ENCODE measurements at regions not wholly inside any gene's neighbourhood (a gene's known extent, or its start where the extent isn't known, plus 50 kb on each side); places are given as distances from the start of the nearest gene placed in this dataset.
"Not testable (repeated sequence)": the region's sequence is repeated elsewhere in the genome, so short reads cannot be mapped to it uniquely, and the experiment has no call there.

DNA sequence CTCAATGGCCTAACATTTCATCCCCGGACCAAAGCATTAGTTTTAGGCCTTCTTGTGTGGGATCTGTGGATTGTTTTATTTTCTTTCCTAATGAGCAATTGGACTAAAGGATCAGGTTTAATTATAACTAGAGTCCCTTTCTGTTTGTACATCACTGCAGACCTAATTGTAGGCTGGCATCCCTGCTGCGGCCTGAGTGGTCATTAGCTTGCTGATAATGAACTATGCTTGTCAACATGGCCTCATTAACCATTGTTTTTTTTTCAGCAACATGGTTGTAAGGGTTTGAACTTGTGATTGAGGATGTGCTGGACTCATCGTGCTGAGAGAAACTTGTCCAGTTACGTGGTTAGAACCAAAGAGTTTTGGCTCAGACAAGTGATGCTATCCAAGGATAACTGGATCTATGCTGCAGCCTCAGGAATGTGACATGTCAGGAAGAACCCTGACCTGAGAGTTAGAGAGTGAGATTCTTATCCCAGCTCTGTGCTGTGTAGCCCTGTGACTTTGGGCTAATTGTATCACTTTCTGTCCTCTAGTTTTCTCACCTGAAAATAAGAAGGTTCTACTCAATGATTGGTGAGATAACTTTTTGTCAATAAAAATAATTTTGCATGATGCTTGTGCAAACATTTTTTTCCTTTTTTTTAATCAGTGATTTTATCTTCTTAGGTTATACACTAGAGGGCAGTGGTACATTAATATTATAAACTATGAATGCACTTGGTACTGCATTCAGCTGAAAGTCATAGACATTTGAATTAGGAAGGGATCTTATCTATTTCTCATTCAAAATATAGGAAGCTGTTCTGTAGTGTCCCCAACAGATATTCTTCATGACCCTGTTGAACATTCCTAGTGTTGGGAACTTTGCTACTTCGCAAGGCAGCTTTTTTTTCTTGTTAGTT lies 140.9 kb downstream of the RNF144B start:
- DNase-seq (ENCODE audit: low read depth) = no peak

DNA sequence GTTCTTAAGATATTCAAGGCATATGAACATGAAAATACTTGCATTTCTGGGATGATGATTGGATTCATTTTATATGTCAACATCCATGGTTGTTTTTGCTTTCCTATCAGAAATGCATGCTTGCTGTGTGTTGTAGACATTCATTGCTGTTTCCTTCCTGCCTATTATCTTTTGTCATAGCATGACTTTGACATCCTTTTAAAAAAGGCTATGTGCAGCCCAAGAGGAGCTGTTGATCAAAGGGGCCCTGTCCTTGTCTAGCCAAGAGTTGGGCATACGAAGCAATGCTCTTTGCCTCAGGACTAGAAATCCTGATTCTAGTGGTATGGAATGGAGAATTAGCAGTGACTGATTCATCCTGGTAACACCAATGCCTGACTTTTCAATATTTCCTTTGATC lies 143.1 kb downstream of the RNF144B start:
- no peak for DNase-seq (ENCODE audit: low read depth)

DNA sequence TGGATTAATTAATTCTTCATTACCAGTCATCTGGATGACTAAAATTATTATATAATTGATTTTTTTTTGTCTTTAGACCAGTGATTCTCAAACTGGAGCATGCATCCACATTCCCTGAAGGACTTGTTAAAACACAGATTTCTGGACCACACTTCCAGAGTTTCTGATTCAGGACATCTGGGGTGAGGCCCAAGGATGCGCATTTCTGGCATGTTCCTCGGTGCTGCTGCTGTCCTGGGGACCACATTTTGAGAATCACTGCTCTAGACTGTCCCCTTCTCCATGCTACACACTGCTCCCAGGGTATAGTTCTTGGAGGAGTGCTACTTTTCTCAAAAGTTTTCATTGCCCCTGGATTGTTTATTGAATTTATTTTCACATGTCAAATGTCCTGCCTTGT lies 145.0 kb downstream of the RNF144B start:
- DNase-seq (ENCODE audit: low read depth) = no peak

DNA sequence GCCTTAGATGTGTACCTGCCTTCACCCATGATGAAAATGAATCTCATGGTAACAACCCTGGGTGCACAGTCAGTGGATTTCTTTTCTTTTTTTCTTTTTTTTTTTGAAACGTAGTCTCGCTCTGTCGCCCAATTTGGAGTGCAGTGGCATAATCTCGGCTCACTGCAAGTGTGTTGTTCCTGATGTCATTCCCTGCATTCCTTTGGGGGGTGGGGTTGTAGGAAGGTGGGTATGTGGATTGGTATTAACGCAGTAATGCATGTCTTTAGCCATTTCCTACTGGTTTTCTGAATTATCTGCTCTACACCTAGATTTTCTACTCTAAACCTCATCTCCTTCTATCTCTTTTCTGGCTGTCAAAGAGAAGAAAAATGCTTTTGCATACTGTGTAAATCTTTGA lies 146.6 kb downstream of the RNF144B start:
- no peak for DNase-seq (ENCODE audit: low read depth)

DNA sequence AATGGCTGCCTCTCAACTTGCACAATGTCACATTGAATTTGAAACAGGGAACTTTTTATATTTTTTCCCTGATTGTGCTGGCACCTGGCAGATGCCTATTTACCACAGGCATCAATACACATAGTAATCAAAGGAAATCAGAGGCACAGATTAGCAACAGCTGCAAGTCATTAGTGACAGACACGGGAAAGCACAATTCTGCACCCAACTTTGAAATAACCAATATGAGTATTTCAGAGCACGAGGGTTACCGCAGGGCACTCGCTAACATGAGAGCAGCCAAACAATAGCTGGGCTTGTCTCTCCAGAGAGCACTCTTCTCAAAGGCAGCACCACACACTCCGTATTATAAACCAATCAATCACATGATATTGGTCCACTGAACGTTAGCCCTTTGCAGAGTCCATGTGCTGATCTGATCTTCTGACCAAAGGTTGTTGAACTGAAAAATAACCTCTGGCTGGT lies 149.5 kb downstream of the RNF144B start:
- DNase-seq (ENCODE audit: low read depth) = no peak

DNA sequence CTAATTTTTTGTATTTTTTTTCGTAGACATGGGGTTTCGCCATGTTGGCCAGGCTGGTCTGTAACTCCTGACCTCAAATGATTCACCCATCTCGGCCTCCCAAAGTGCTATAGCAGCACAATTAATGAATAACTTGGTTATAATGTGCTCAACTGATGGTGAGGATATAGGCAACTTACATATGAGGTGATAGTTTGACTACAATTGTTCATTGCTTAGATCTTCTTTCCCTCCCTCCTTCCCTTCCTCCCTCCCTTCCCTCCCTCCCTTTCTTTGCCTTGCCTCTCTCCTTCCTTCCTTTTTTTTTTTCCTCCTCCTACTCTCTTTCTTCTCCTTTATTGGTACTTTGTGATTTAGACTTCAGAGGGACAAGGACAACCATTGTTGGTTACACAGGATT lies 151.2 kb downstream of the RNF144B start:
- DNase-seq (ENCODE audit: low read depth) = no peak

DNA sequence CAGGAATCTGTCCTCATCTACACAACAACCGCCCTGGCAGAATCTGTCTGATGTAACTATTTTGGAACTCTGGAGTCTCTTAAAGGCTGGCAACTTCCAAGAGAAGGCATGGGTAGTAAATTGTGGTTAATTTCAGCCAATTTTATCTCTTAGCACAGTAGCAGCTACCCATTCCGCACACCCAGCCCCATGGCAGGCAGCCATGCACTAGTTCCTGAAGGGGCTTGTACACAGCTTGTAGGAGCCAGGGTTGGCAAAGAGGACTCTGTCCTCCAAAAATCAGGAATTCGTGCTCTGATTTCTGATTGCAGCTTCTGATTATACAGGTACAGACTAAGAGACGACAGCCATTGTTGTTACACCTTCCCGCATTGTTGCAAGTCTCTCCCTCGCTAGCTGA lies 155.9 kb downstream of the RNF144B start:
- DNase-seq (ENCODE audit: low read depth) = no peak

DNA sequence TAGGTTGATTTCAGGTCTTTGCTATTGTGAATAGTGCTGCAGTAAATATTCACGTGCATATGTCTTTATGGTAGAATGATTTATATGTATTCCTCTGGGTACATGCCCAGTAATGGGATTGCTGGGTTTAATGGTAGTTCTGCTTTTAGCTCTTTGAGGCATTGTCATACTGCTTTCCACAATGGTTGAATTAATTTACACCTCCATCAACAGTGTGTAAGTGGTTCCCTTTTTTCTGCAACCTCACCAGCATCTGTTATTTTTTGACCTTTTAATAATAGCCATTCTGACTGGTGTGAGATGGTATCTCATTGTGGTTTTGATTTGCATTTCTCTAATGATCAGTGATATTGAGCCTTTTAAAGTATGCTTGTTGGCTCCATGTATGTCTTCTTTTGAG lies 158.0 kb downstream of the RNF144B start:
- not testable (repeated sequence) for DNase-seq (ENCODE audit: low read depth)

DNA sequence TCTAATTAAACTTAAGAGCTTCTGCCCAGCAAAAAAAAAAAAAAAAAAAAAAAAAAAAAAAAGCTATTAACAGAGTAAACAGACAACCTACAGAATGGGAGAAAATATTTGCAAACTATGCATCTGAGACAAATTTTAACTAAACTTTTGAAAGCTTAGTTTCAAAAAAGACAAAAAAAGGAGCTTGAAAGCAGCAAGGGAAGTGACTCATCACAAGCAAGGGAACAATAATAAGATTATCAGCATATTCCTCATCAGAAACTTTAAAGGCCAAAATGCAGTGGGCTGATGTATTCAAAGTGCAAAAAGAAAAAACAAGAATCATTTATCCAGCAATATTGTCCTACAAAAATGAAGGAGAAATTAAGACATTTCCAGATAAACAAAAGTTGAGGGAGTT lies 158.6 kb downstream of the RNF144B start:
- DNase-seq (ENCODE audit: low read depth) = no peak

DNA sequence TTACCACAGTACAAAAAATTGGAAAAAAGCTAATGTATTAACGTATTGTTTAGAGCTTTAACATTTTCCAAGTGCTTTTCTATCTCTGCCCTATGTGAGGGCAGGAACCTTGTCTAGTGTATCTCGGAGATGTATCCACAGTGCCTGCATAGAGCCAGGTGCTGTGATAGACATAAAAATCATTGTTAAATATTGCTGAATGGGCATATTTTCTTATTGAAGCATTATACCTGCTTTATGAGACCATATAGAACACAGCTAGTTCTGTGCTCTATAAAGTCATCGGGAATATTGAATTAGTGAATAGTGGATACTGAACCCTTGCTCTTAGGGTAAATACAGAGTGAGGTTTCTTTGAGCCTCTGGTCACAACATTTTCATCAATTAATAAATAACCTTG lies 163.0 kb downstream of the RNF144B start:
- no peak for DNase-seq (ENCODE audit: low read depth)

DNA sequence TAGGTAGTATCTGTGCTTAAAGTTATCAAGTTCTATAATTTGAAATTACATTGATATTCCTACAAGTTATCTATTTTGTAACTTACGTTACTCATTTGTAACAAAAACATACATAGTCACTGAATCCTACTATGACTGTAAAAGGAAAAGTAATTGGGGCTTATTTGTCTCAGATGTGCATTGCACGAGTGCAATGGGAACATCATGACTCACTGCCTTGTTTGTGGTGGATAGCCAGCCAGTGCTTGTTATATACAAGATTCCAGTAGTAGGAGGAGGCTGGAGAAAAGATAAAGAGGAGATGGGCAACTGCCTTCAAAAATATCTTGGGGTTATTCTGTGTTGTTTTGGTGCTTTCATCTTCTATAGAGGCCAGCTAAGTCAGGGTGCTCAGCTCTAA lies 164.1 kb downstream of the RNF144B start:
- DNase-seq (ENCODE audit: low read depth) = no peak

DNA sequence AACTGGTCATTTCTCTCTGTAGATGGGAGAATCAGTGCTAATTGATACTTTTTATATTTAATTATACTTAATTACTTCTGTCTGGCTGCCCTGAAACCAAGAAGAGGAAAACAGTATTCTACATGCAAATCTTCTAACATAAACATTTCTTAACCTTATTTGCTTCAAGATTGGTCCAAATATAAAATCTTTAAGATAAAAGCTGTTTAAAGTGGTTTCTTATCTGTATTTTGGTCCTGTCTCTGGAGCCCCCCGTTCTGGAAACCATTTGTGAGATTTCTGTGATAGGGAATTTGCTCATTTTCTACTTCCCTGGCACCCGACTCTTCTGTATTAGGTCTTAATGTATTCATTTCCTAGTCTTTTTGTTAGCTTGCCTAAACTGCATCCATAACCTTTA lies 168.6 kb downstream of the RNF144B start:
- no peak for DNase-seq (ENCODE audit: low read depth)

DNA sequence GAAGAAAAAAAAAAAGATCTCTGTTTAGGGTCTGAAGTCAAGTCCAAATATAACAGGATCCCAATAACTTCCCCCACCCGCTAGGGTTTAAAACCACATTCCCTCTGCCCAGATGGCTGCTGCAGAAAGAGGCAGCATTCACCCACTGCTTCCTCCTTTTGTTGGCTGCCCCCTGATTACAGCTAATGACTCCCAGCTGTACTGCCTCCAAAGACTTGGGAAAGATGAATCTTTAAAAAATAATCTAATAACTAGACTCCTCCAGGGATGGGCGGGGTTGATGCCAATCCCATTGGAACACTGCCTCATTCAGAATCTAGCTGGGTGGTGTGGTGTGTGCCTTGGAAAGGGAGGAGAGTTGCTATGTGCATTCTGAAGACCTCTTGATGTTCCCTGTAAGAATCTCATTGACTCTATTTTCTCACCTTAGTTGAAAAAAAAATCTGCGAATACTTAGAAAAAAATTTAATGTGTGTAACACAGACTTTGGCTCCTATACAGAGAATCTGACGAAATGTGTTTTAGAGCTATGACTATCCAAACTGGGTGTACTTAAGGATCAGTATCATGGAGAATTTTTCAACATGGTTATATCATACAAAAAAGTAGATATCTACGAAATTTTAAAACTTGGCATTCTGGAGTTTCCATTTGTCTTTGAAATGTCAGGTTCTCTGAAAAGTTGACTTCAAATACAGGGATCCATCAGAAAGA lies 174.0 kb downstream of the RNF144B start:
- DNase-seq (ENCODE audit: low read depth) = no peak

DNA sequence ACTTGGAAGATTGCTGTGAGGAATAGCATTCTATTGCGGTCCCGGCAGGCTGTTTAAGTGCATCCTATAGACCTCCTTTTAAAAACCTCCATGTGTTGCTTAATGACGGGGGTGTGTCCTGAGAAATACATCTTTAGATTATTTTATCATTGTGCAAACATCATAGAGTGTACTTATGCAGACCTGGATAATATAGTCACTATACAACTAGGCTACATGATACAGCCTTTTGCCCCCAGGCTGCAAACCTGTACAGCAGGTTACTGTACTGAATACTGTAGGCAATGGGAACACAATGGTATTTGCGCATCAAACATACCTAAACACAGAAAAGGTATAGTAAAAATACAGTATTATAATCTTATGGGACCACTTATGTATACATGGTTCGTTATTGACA lies 175.6 kb downstream of the RNF144B start:
- no peak for DNase-seq (ENCODE audit: low read depth)

DNA sequence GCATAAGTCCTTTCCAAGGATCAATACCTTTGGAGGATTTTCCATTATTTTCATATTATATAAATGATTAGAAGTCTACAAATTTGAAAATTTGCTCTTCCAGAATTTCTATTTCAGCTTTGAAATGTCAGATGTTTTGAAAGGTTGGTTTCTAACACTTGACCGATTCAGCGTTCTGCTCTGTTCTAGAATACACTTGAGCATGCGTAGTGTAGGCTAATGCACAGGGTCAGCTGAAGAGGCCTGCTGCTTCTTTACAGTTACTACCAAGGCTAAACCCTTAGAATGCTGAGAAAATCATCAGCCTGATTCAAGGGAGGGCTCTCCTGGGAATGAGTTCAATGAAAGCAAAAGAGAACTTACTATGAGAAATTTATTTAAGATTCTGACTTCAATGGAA lies 177.6 kb downstream of the RNF144B start:
- DNase-seq (ENCODE audit: low read depth) = no peak

DNA sequence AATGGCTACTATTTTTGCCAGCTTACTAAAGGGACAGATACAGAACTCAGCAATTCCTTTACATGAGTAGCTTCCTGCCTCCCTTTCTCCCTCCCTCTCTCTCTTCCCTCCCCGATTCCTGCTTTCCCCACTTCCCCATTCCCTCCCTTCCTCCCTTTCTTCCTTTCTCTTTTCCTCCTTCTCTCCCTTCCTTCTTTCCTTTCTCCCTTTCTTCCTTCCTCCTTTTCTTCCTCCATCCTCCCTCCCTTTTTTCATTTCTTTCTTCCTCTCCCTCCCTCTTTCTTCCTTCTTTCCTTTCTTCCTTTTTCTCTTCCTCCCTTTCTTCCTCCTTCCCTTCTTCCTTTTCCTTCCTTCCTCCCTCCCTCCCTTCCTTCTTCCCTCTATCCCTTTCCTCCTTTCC lies 178.1 kb downstream of the RNF144B start:
- no peak for DNase-seq (ENCODE audit: low read depth)

DNA sequence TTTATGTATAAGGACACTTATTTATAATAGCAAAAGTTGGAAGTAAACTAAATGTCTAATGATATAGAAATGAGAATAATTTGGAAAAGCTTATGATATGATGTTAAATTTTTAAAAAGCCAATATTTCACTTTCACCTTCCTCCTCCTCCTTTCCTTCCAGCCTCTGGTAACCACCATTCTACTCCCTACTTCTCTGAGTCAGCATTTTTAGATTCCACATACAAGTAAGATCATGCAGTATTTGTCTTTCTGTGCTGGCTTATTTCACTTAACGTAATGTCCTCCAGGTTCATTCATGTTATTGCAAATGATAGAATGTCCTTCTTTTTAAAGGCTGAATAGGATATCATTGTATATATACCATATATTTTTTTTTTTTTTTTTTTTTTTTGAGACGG lies 180.2 kb downstream of the RNF144B start:
- DNase-seq (ENCODE audit: low read depth) = no peak

DNA sequence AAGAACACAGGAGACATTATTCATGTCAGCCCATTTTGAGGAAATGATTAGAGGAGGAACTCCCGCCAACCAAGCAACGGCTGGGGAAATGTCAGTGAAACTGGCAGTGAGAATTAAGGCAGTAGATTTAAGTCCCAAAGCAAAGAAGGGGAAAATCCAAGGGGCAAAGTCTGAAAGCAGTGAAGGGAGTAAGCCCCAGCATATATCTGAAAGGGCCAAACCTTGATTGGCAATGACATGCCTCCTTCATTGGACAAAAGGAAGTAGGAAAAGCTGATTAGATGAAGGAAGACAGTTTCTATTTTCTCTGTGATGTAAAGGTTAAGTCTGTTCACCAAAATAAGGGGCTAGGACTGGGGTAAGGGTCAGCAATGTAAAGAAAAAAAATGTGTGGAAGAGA lies 190.3 kb downstream of the RNF144B start:
- DNase-seq (ENCODE audit: low read depth) = no peak

DNA sequence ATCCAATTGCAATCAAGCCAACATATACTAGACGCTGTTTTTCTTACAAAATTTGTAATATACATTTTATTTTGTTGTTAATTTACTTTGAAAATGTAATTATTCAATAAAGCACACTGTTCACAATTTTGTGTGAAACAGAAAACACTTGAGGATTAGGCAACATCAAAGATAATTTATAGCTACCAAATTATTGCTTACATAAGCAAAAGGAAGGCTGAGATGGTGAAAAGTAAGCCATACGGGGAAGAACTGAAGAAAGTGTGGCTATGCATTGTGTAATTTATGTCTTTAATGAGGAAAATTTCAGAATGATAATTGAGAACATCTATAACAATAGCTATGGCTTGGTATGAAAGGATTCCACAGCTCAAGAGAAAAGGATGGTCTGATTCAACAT lies 192.0 kb downstream of the RNF144B start:
- no peak for DNase-seq (ENCODE audit: low read depth)

DNA sequence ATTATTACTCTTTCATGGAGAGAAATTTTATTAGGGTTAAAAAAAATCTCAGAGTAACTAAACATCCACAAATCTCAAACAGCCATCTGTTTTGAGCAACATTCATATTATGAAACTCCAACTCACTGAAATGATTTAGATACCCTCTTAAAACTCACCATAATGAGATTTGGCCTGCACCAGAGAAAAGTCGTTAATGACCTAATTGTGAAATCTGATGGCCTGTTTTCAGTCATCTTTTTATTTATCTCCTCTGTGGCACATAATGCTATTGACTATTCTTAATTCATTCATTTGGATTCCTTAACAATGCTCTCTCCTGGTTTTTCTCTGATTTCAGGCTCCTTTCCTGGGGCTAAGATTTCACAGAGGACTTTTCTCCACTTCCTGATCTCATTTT lies 192.7 kb downstream of the RNF144B start:
- DNase-seq (ENCODE audit: low read depth) = no peak

DNA sequence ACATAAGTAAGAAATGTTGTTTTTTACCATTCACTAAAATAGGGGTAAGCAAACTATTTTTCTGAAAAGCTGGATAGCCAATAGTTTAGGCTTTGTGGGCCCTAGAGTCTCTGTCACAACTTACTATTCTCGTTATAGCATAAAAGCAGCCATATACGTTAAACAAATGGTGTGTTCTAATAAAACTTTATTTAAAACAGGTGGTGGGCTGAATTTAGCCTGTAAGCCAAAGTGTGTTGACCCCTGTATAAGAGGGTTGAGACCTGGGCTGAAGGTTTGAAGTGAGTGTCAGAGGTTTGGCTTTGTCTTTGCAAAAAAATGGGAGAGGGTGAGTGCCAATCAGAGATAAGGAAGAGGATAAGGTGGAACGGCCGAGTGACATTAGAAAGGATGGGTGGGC lies 197.2 kb downstream of the RNF144B start:
- no peak for DNase-seq (ENCODE audit: low read depth)

DNA sequence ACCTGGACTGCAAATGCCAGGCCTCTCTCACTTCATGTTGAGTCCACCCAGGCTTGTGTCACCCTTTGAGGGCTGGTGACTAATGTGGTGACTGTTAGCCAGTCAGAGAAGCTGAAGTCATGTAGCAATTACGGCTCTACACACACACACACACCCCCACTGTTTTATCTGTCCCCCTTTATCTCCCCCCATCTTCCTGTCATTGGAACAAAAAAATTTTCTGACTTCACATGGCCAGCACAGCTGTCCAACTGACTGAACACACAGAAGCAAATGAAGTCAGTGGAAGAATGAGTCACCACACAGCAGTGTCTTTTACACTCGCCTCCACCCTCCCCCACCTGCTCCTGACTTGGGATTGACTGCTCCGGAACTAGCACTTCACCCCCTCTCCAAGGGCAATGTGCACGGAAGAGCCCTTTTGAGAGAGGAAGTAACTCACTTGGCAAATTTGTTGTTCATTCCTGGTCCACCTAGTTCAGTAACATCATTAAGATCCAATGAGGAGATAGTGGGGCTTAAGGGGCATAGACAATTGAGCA lies 198.0 kb downstream of the RNF144B start:
- DNase-seq (ENCODE audit: low read depth) = no peak

DNA sequence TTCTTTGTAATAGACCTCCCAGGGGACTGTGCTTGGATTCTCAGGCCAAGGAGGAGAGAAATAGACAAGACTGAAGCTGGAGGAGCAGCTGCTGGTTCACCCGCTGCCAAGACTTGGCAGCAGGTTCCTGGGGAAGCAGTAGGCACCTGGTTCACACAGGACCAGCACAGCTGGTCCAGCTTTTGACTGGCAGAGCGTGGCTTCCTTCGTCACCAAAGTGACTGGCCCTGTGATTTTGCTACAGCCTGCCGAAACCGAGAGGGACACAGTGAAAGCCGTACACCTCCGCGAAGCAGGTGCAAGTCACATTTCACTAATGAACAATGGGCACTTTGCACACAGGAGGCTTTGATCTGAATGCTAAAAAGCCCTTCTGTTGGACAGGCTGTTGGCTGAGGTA lies 199.0 kb downstream of the RNF144B start:
- no peak for DNase-seq (ENCODE audit: low read depth)
